SK-N-SH treated with all-trans-retinoic acid at 6 μM for 48 hours (cell line): ENCODE measurements at regions not wholly inside any gene's neighbourhood (a gene's known extent, or its start where the extent isn't known, plus 50 kb on each side); places are given as distances from the start of the nearest gene placed in this dataset.

Experiments used
- ARNTL ChIP-seq: fragments of 450-650 bp; formaldehyde crosslinking; IDR thresholded peaks from 2 replicates; pipeline ENCODE4 v1.5.0; 2020; ENCODE audit warnings: low read depth, mild to moderate bottlenecking, moderate library complexity, borderline replicate concordance
- PPARA ChIP-seq: fragments of 250-450 bp; sonication (Bioruptor Pico); IDR thresholded peaks from 2 replicates; pipeline ENCODE4 v1.5.0; 2020; ENCODE audit warnings: mild to moderate bottlenecking, borderline replicate concordance
- TOX ChIP-seq: fragments of 250-450 bp; sonication (Bioruptor Pico); IDR thresholded peaks from 2 replicates; pipeline ENCODE4 v1.8.0; 2021; ENCODE audit warnings: mild to moderate bottlenecking, moderate library complexity, borderline replicate concordance
- TF ChIP-seq, protein P1 (sequence below): fragments of 250-450 bp; sonication (Bioruptor Pico); IDR thresholded peaks from 2 replicates; pipeline ENCODE4 v1.8.0; 2020; ENCODE audit warnings: mild to moderate bottlenecking, moderate library complexity, borderline replicate concordance

DNA sequence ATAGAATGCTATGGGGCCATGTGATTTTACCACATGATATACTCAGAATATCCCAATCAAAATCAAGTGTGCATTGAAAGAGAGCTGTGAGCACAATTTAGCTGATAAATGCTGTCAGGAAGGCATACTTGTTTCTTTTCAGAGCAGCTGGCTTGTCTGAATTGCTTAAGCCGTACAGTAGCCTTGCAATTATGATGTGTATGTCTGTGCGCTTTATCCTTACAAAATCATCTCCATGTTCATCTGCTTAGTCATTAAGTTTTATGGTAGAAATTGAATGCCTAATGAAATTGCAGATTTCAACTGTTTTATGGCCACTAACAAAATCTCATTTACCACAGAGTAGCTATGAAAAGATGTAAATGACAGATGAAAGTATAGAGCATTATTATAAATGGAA, 346.0 kb upstream of the DLGAP1 start:
- TF ChIP-seq TOX (no peak), PPARA (CRISPR knock-in tag) (no peak), ARNTL (CRISPR knock-in tag) (no peak)
- TF ChIP-seq, protein P1, sequence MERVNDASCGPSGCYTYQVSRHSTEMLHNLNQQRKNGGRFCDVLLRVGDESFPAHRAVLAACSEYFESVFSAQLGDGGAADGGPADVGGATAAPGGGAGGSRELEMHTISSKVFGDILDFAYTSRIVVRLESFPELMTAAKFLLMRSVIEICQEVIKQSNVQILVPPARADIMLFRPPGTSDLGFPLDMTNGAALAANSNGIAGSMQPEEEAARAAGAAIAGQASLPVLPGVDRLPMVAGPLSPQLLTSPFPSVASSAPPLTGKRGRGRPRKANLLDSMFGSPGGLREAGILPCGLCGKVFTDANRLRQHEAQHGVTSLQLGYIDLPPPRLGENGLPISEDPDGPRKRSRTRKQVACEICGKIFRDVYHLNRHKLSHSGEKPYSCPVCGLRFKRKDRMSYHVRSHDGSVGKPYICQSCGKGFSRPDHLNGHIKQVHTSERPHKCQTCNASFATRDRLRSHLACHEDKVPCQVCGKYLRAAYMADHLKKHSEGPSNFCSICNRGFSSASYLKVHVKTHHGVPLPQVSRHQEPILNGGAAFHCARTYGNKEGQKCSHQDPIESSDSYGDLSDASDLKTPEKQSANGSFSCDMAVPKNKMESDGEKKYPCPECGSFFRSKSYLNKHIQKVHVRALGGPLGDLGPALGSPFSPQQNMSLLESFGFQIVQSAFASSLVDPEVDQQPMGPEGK, result no peak
